GM12878 (cell line): ENCODE measurements at regions not wholly inside any gene's neighbourhood (a gene's known extent, or its start where the extent isn't known, plus 50 kb on each side); places are given as distances from the start of the nearest gene placed in this dataset.

Experiments
- ATAC-seq: fragments of 200-7000 bp; cut with Tn5 transposase; 3 replicates; pipeline ENCODE4 v1.9.1; 2020; ENCODE audit warnings: mild to moderate bottlenecking, moderate library complexity
- BruUV-seq: library from RNA; stranded (reverse); fragments of 400-500 nt; replicated peaks from 2 replicates; lab custom pipeline; 2021; lab: Mats Ljungman, UMichigan
- CTCF ChIA-PET: fragments of 300-600 bp; sonication (Branson Sonifier 250); formaldehyde crosslinking; extraction: SDS; loops from one replicate; lab custom pipeline; 2021; ENCODE audit warnings: inconsistent platforms; lab: Yijun Ruan, JAX
- POLR2A ChIA-PET: fragments of 350-600 bp; formaldehyde crosslinking; extraction: SDS; loops from one replicate; lab custom pipeline; 2021; ENCODE audit warnings: inconsistent platforms; lab: Charles Lee
- RAD21 ChIA-PET: fragments of 300-600 bp; sonication (Branson Sonifier 250); formaldehyde crosslinking; loops from one replicate; lab custom pipeline; 2023; ENCODE audit warnings: antibody characterized with exemption; ENCODE audit not compliant: unreplicated experiment; lab: Charles Lee
- SMC1A ChIA-PET: fragments of 300-600 bp; sonication (Branson Sonifier 250); formaldehyde crosslinking; loops from one replicate; lab custom pipeline; 2023; ENCODE audit not compliant: unreplicated experiment, uncharacterized antibody; lab: Charles Lee
- DNase-seq: peaks from one replicate; pipeline ENCODE4 v3.0.0-alpha.2; 2011; ENCODE audit warnings: low read depth, low spot score
- FAIRE-seq: peaks from 3 replicates; lab custom pipeline; 2011; peaks lifted over from hg19 to GRCh38; lab: Jason Lieb, UNC
- H2AFZ ChIP-seq: 2 replicates; pipeline ENCODE4 v1.6.0; 2011; ENCODE audit warnings: low read depth, low read length, control low read depth; ENCODE audit not compliant: control insufficient read depth
- H3K27ac ChIP-seq: 2 replicates; pipeline ENCODE4 v1.5.1; 2011; ENCODE audit warnings: control low read depth; ENCODE audit not compliant: control insufficient read depth, insufficient read depth
- H3K27me3 ChIP-seq, 2 experiments: replicated peaks in 1 of 2; 2 replicates each; pipeline versions ENCODE4 v1.6.0 to v1.6.1; 2011; ENCODE audit warnings: low read length in 1 of 2; ENCODE audit not compliant: control insufficient read depth in 2 of 2, insufficient read depth in 2 of 2
- H3K36me3 ChIP-seq, 2 experiments: 2 replicates each; pipeline ENCODE4 v1.5.1; 2011; ENCODE audit warnings: low read length in 1 of 2; ENCODE audit not compliant: control insufficient read depth in 2 of 2, insufficient read depth in 2 of 2
- H3K4me1 ChIP-seq: 2 replicates; pipeline ENCODE4 v1.6.1; 2011; ENCODE audit warnings: mild to moderate bottlenecking, low read length, moderate library complexity, mixed read lengths; ENCODE audit not compliant: control insufficient read depth, insufficient read depth
- H3K4me2 ChIP-seq: 2 replicates; pipeline ENCODE4 v1.6.0; 2011; ENCODE audit warnings: control low read depth; ENCODE audit not compliant: control insufficient read depth, insufficient read depth
- H3K4me3 ChIP-seq: fragments of 200-600 bp; sonication (generic); 2 replicates; pipeline ENCODE4 v1.5.1; 2016
- H3K79me2 ChIP-seq: 2 replicates; pipeline ENCODE4 v1.6.0; 2011; ENCODE audit warnings: low read length; ENCODE audit not compliant: control insufficient read depth, insufficient read depth
- H3K9ac ChIP-seq: 2 replicates; pipeline ENCODE4 v1.8.0; 2011; ENCODE audit warnings: low read length, control low read depth, mixed read lengths; ENCODE audit not compliant: control insufficient read depth, insufficient read depth
- H3K9me3 ChIP-seq: replicated peaks from 3 replicates; pipeline ENCODE4 v1.5.1; 2011; ENCODE audit warnings: mild to moderate bottlenecking, low read length; ENCODE audit not compliant: control insufficient read depth, insufficient read depth
- H4K20me1 ChIP-seq: 2 replicates; pipeline ENCODE4 v1.6.0; 2011; ENCODE audit not compliant: control insufficient read depth, insufficient read depth
- CEBPB ChIP-seq, 2 experiments: fragments of 150-350 bp in 1 of 2; IDR thresholded peaks; 2 replicates each; pipeline ENCODE4 v1.6.1; 2012 to 2014; ENCODE audit warnings: low read depth in 2 of 2, low read length in 2 of 2, borderline replicate concordance in 1 of 2, inconsistent platforms in 1 of 2
- EED ChIP-seq: sonication (generic); IDR thresholded peaks from 2 replicates; pipeline ENCODE4 v1.6.1; 2016; ENCODE audit warnings: antibody characterized with exemption, low read depth
- EGR1 ChIP-seq, 2 experiments: IDR thresholded peaks; 1 replicate in 1 of 2; 2 replicates in 1 of 2; pipeline ENCODE4 v1.6.1; 2011 to 2012; ENCODE audit warnings: low read depth in 2 of 2, low read length in 2 of 2, borderline replicate concordance in 1 of 2, mild to moderate bottlenecking in 1 of 2, moderate library complexity in 1 of 2
- LARP7 ChIP-seq: fragments of 450-650 bp; IDR thresholded peaks from 2 replicates; pipeline ENCODE4 v1.6.1; 2017; ENCODE audit warnings: mild to moderate bottlenecking
- NRF1 ChIP-seq: conservative IDR thresholded peaks from 2 replicates; pipeline ENCODE4 v1.6.1; 2011; ENCODE audit warnings: mild to moderate bottlenecking, low read depth, low read length, improper control_type of control experiment
- PAX5 ChIP-seq: IDR thresholded peaks from 2 replicates; pipeline ENCODE4 v1.6.1; 2011; ENCODE audit warnings: low read depth, low read length, borderline replicate concordance
- RB1 ChIP-seq: fragments of 450-650 bp; formaldehyde crosslinking; IDR thresholded peaks from 2 replicates; pipeline ENCODE4 v1.6.1; 2017; ENCODE audit warnings: mild to moderate bottlenecking, borderline replicate concordance
- SMAD5 ChIP-seq: IDR thresholded peaks from 2 replicates; pipeline ENCODE4 v1.6.1; 2016; ENCODE audit warnings: antibody characterized with exemption, low read depth
- STAT3 ChIP-seq: IDR thresholded peaks from 2 replicates; pipeline ENCODE4 v1.6.1; 2011; ENCODE audit warnings: low read depth, low read length, improper control_type of control experiment
- SUPT20H ChIP-seq: IDR thresholded peaks from 2 replicates; pipeline ENCODE4 v1.6.1; 2011; ENCODE audit warnings: low read depth, mild to moderate bottlenecking, low read length, moderate library complexity, borderline replicate concordance; ENCODE audit not compliant: control insufficient read depth
- TAF1 ChIP-seq: IDR thresholded peaks from 2 replicates; pipeline ENCODE4 v1.6.1; 2011; ENCODE audit warnings: mild to moderate bottlenecking, low read depth, low read length, borderline replicate concordance
- YY1 ChIP-seq: IDR thresholded peaks from 2 replicates; pipeline ENCODE4 v1.6.1; 2011; ENCODE audit warnings: low read depth, mild to moderate bottlenecking, low read length
- in situ Hi-C: fragments of 300-500 bp; cut with MboI; formaldehyde crosslinking; loops from 9 replicates; pipeline ENCODE4 v1.14.3; 2018; ENCODE audit warnings: mixed read lengths
- intact Hi-C: fragments of 100-400 bp; cut with micrococcal nuclease; formaldehyde crosslinking; loops from one replicate; pipeline ENCODE4 v1.14.2; 2022; ENCODE audit not compliant: unreplicated experiment

- Histone ChIP-seq H3K4me2 (no peak overlapping the region), H3K4me1 (no peaks in the 10 kb centered on the region), H2AFZ (no peak overlapping the region), H3K79me2 (no peaks in the 10 kb centered on the region), H3K9ac (no peak overlapping the region), H4K20me1 (no peaks in the 10 kb centered on the region), H3K36me3 (no peaks in the 10 kb centered on the region), H3K4me3 (no peak overlapping the region), H3K9me3 (no peaks in the 10 kb centered on the region), H3K27me3 (no peaks in the 10 kb centered on the region), H3K27ac (no peak overlapping the region)
- ChIA-PET RAD21 (no interaction called here), CTCF (no interaction called here), POLR2A (interaction anchor here (0.6 kb wide), 1 partner anchor 1759 kb away, joined by 3 read pairs; no protein-coding TSS in a partner anchor), SMC1A (interaction anchor here (1.6 kb wide), 1 partner anchor 30 kb away, joined by 4 read pairs; no protein-coding TSS in a partner anchor)
- no peak for DNase-seq
- TF ChIP-seq NRF1: no peak
- no peak for TF ChIP-seq PAX5
- TF ChIP-seq EED: no peak
- no peak for TF ChIP-seq STAT3
- TF ChIP-seq RB1: no peak
- no peak for TF ChIP-seq CEBPB (IDR thresholded peaks at IDR 0.05; ENCODE audit: borderline replicate concordance in 1 of 2, low read depth in 2 of 2, low read length in 2 of 2)
- TF ChIP-seq TAF1: no peak
- TF ChIP-seq EGR1 (IDR thresholded peaks at IDR 0.05; ENCODE audit: borderline replicate concordance in 1 of 2, low read depth in 2 of 2, low read length in 2 of 2): no peak
- TF ChIP-seq SMAD5: no peak
- TF ChIP-seq LARP7: no peak
- TF ChIP-seq YY1: no peak
- no peak for TF ChIP-seq SUPT20H
- no peak for ATAC-seq
- no TSS peak for BruUV-seq
- no peak for FAIRE-seq
- intact Hi-C loops: no loop called here
- in situ Hi-C loops: no loop called here
Observed at GRCh38 chr11:23976841-23977271, 520.0 kb upstream of the LUZP2 start.
